Gastroesophageal sphincter (tissue), 4 donors: ENCODE measurements at regions not wholly inside any gene's neighbourhood (a gene's known extent, or its start where the extent isn't known, plus 50 kb on each side); places are given as distances from the start of the nearest gene placed in this dataset.

Source experiments
- ATAC-seq: fragments of 150-250 bp; one replicate; pipeline ENCODE4 v1.9.1; 2016; ENCODE audit warnings: mild to moderate bottlenecking, moderate library complexity
- H3K27ac ChIP-seq, 4 donors: fragments of 200-600 bp; sonication (generic) in 3 of 4; 1 replicate in 3 of 4; 2 replicates in 1 of 4; pipeline ENCODE4 v1.5.1; 2016 to 2019
- H3K27me3 ChIP-seq: fragments of 200-600 bp; sonication (generic); one replicate; pipeline ENCODE4 v1.5.1; 2019
- H3K36me3 ChIP-seq, 2 donors: fragments of 200-600 bp; sonication (generic); one replicate each; pipeline ENCODE4 v1.5.1; 2019; ENCODE audit warnings: control low read depth in 1 of 2
- H3K4me1 ChIP-seq, 3 donors: fragments of 200-600 bp; sonication (generic); 1 replicate in 2 of 3; 2 replicates in 1 of 3; pipeline ENCODE4 v1.5.1; 2016 to 2019; ENCODE audit warnings: control low read depth in 2 of 3
- H3K4me3 ChIP-seq, 2 donors: fragments of 200-600 bp; sonication (generic); one replicate each; pipeline ENCODE4 v1.5.1; 2019; ENCODE audit warnings: mild to moderate bottlenecking in 1 of 2, moderate library complexity in 1 of 2
- H3K9me3 ChIP-seq, 3 donors: fragments of 200-600 bp; sonication (generic); one replicate each; pipeline ENCODE4 v1.5.1; 2017 to 2019; ENCODE audit warnings: control low read depth in 2 of 3
- EP300 ChIP-seq: sonication (generic); formaldehyde crosslinking; IDR thresholded peaks from one replicate; pipeline ENCODE4 v1.6.1; 2017; ENCODE audit warnings: antibody characterized with exemption, mild to moderate bottlenecking
- POLR2A ChIP-seq, 2 donors: fragments of 450-650 bp; IDR thresholded peaks; one replicate each; pipeline ENCODE4 v1.6.1; 2017; ENCODE audit warnings: antibody characterized with exemption in 2 of 2, mild to moderate bottlenecking in 2 of 2, moderate library complexity in 1 of 2
- POLR2AphosphoS5 ChIP-seq: sonication (generic); formaldehyde crosslinking; IDR thresholded peaks from one replicate; pipeline ENCODE4 v1.6.1; 2017; ENCODE audit warnings: antibody characterized with exemption
- WGBS, 2 donors: methylation state at CpG; one replicate each; pipeline ENCODE4 v1.1.5; 2018; ENCODE audit warnings: low coverage in 1 of 2; 5-methylcytosine and 5-hydroxymethylcytosine counted together
- TF ChIP-seq, protein P1 (sequence below), 4 experiments: fragments of 200-600 bp in 2 of 4; fragments of 450-650 bp in 2 of 4; sonication (generic) in 1 of 4; IDR thresholded peaks; one replicate each; pipeline ENCODE4 v1.5.1; 2017 to 2019; ENCODE audit warnings: antibody characterized with exemption in 4 of 4, mild to moderate bottlenecking in 2 of 4, moderate library complexity in 2 of 4

DNA sequence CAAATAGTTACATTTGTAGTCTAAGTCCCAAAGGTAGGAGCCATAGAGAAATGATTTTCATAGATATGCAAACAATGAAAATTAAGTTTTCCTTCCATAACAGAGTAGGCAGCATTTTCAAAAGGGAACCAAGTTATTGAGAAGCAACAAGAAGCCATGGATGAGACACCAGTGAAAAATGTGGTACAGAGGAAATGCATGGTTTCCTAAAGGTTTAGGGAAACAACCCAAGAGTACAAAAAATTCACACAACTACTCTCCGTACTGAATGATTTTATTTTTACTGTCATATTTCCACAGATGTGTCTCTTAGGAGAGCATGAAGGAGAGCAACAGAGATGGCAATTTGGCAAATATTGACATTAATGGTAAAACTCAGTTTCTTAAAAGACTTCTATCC is 1408.9 kb upstream of the PCDH7 start:
- Histone ChIP-seq H3K4me3 (no peak overlapping the region), H3K27me3 (no peaks in the 10 kb centered on the region), H3K36me3 (no peaks in the 10 kb centered on the region), H3K9me3 (no peaks in the 10 kb centered on the region), H3K4me1 (no peaks in the 10 kb centered on the region), H3K27ac (no peak overlapping the region)
- TF ChIP-seq POLR2A (IDR thresholded peaks at IDR 0.05) (no peak), EP300 (no peak)
- TF ChIP-seq, protein P1, sequence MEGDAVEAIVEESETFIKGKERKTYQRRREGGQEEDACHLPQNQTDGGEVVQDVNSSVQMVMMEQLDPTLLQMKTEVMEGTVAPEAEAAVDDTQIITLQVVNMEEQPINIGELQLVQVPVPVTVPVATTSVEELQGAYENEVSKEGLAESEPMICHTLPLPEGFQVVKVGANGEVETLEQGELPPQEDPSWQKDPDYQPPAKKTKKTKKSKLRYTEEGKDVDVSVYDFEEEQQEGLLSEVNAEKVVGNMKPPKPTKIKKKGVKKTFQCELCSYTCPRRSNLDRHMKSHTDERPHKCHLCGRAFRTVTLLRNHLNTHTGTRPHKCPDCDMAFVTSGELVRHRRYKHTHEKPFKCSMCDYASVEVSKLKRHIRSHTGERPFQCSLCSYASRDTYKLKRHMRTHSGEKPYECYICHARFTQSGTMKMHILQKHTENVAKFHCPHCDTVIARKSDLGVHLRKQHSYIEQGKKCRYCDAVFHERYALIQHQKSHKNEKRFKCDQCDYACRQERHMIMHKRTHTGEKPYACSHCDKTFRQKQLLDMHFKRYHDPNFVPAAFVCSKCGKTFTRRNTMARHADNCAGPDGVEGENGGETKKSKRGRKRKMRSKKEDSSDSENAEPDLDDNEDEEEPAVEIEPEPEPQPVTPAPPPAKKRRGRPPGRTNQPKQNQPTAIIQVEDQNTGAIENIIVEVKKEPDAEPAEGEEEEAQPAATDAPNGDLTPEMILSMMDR (IDR thresholded peaks at IDR 0.05): no peak
- WGBS, 2 donors: 33 to 68% methylated on average over 1 of the region's 1 CpG
- no peak for ATAC-seq

DNA sequence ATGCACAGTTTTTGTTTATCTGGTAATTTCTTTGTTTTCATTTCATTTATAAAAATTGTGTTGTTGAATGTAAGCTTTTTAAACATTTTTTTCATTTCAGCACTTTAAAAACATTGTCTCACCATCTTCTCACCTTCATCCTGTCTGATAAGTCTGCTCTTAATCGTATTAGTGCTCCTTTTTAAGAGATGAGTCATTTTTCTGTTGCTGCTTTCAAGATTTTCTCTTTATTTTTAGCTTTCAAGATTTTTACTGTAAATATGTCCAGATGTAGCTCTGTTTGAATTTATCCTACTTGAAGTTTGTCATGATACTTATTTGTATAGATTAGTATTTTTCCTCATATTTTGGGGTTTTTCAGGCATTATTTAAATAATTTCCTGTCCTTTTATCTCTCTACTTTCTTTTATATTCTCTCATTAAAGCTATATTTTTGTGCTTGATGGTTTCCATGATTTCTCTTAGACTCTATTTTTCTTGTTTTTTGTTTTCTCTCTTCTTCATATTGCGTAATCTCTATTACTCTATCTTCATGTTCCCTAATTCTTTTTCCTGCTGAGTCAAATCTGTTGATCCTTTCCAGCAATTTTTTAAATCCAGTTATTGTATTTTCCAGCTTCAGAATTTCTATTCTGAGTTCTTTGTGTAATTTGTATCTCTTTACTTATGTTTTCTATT is 1400.4 kb upstream of the PCDH7 start:
- Histone ChIP-seq H3K9me3 (peaks cover 0 to 6% (median 0%) of the 10 kb centered on the region in 3 donors), H3K4me1 (no peaks in the 10 kb centered on the region), H3K27ac (no peak overlapping the region), H3K4me3 (no peak overlapping the region), H3K36me3 (no peaks in the 10 kb centered on the region), H3K27me3 (no peaks in the 10 kb centered on the region)
- TF ChIP-seq POLR2AphosphoS5: no peak
- TF ChIP-seq, protein P1 (IDR thresholded peaks at IDR 0.05): no peak
- no peak for TF ChIP-seq EP300
- TF ChIP-seq POLR2A (IDR thresholded peaks at IDR 0.05): no peak
- 67 to 73% methylated on average over 1 to 2 of the region's 2 CpGs for WGBS, 2 donors
- ATAC-seq: no peak

DNA sequence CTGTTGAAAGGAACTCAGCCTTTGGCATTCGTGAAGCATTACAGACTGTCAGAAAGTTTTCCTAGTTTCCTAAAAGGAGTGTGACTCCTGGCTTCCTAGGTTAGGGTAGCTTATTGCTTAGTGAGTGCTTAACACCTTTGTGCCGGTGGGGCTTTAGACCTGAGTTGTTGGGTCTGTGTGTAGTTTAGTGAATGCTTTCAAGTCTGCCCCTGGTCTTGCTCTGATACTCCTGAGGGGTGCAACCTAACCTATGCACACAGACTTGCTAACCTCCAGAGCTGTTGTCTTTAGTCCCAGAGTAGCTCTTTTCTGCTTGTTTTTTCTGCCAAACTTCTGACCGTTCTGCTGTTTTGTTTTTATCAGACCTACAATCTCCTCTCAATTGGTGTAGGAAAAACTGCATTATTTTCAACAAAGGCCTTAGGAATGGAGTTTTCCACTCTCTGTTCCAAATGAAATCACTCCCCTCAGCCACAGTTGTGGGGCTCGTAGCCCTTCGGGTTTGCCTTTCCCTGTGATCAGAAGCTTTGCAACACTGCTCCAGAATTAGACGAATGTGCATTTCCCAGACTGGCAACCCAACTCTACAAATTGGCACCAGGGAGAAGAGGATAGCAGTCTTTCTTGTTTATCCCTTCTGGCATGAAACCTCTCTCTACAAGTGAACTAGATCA is 1399.1 kb upstream of the PCDH7 start:
- H3K36me3 ChIP-seq: no peaks in the 10 kb centered on the region
- H3K4me1 ChIP-seq: no peaks in the 10 kb centered on the region
- ATAC-seq: no peak
- no peak for TF ChIP-seq POLR2AphosphoS5
- no peak for TF ChIP-seq POLR2A (IDR thresholded peaks at IDR 0.05)
- TF ChIP-seq, protein P1 (IDR thresholded peaks at IDR 0.05): no peak
- TF ChIP-seq EP300: no peak
- WGBS, 2 donors: 0 to 41% methylated on average over 1 to 5 of the region's 6 CpGs
- H3K27me3 ChIP-seq: no peaks in the 10 kb centered on the region
- peaks cover 0 to 6% (median 0%) of the 10 kb centered on the region in 3 donors for H3K9me3 ChIP-seq
- H3K4me3 ChIP-seq: no peak overlapping the region
- H3K27ac ChIP-seq: no peak overlapping the region

DNA sequence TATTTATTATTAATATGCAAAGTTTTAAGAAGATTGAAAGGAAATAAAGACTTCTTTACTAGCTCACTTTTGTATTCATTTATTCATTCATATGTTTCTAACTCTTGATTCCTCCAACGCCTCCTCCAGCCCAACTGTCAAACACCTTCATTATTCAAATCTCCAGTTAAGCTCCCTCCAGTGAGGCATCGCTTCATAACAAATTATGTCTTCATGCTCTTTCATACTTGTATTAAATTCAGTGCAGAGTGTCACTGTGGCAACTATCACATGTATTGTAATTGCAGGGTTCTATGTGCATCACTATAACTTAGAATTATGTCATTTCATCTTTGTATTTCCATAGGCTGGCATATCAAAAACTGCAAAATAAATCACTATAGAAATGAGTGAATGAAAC is 1394.2 kb upstream of the PCDH7 start:
- WGBS, 2 donors: 39 to 79% methylated on average over 2 of the region's 2 CpGs
- Histone ChIP-seq H3K27me3 (no peaks in the 10 kb centered on the region), H3K9me3 (no peaks in the 10 kb centered on the region), H3K4me3 (no peak overlapping the region), H3K27ac (no peak overlapping the region), H3K36me3 (no peaks in the 10 kb centered on the region), H3K4me1 (no peaks in the 10 kb centered on the region)
- no peak for ATAC-seq
- no peak for TF ChIP-seq POLR2AphosphoS5
- TF ChIP-seq POLR2A (IDR thresholded peaks at IDR 0.05): no peak
- TF ChIP-seq EP300: no peak
- TF ChIP-seq, protein P1 (IDR thresholded peaks at IDR 0.05): no peak

- no peaks in the 10 kb centered on the region for H3K4me1 ChIP-seq
- TF ChIP-seq, protein P1 (IDR thresholded peaks at IDR 0.05): no peak
- TF ChIP-seq POLR2AphosphoS5 (no peak), POLR2A (IDR thresholded peaks at IDR 0.05) (no peak), EP300 (no peak)
- no peaks in the 10 kb centered on the region for H3K27me3 ChIP-seq
- WGBS, 2 donors: 56 to 69% methylated on average over 2 of the region's 2 CpGs
- H3K27ac ChIP-seq: no peak overlapping the region
- H3K36me3 ChIP-seq: no peaks in the 10 kb centered on the region
- no peaks in the 10 kb centered on the region for H3K9me3 ChIP-seq
- no peak for ATAC-seq
- no peak overlapping the region for H3K4me3 ChIP-seq
Observed at GRCh38 chr4:29326816-29327215, 1393.4 kb upstream of the PCDH7 start.
